GM12892 (cell line): ENCODE measurements at regions not wholly inside any gene's neighbourhood (a gene's known extent, or its start where the extent isn't known, plus 50 kb on each side); places are given as distances from the start of the nearest gene placed in this dataset.

ENCODE experiments used
- POLR2A ChIP-seq: IDR thresholded peaks from 2 replicates; pipeline ENCODE4 v1.6.1; 2011; ENCODE audit warnings: low read depth, low read length, control low read depth
- POLR2AphosphoS5 ChIP-seq: IDR thresholded peaks from 2 replicates; pipeline ENCODE4 v1.6.1; 2011; ENCODE audit warnings: low read depth, low read length, control low read depth

GRCh38 chr2:59575191-59575590 lies 978.3 kb downstream of the BCL11A start:
- TF ChIP-seq POLR2A = no peak
- no peak for TF ChIP-seq POLR2AphosphoS5
